HCT116 (cell line): ENCODE measurements at regions not wholly inside any gene's neighbourhood (a gene's known extent, or its start where the extent isn't known, plus 50 kb on each side); places are given as distances from the start of the nearest gene placed in this dataset.

Experiments
- ATAC-seq: fragments of 200-7000 bp; cut with Tn5 transposase; 2 replicates; pipeline ENCODE4 v1.9.1; 2020; ENCODE audit warnings: mild to moderate bottlenecking, moderate library complexity
- BruUV-seq: library from RNA; stranded (reverse); fragments of 400-500 nt; replicated peaks from 2 replicates; lab custom pipeline; 2021; lab: Mats Ljungman, UMichigan
- CTCF ChIA-PET: fragments of 300-600 bp; sonication (Branson Sonifier 250); formaldehyde crosslinking; loops from one replicate; lab custom pipeline; 2021; ENCODE audit warnings: antibody characterized with exemption; lab: Charles Lee
- POLR2A ChIA-PET: fragments of 300-600, 350-600 bp; sonication (Branson Sonifier 250); formaldehyde crosslinking; loops from one replicate; lab custom pipeline; 2021; ENCODE audit warnings: antibody characterized with exemption; lab: Charles Lee
- RAD21 ChIA-PET, 2 experiments: fragments of 300-600 bp; sonication (Branson Sonifier 250); formaldehyde crosslinking; loops; one replicate each; lab custom pipeline; 2023; ENCODE audit warnings: low total read pairs in 2 of 2; ENCODE audit not compliant: uncharacterized antibody in 2 of 2, unreplicated experiment in 2 of 2, low non-redundant PET in 1 of 2; lab: Charles Lee
- DNase-seq: peaks from one replicate; pipeline ENCODE4 v3.0.0-alpha.2; 2010; ENCODE audit warnings: low read depth, low spot score
- H2AFZ ChIP-seq: fragments of 200-600 bp; shearing (Covaris generic), sonication (generic); 2 replicates; pipeline ENCODE4 v1.6.1; 2017; ENCODE audit warnings: low read depth, mixed run types, mixed read lengths, antibody characterized with exemption, low read length; ENCODE audit not compliant: poor library complexity, severe bottlenecking
- H3K27ac ChIP-seq: 2 replicates; pipeline ENCODE4 v1.5.1; 2012; ENCODE audit warnings: low read depth, low read length
- H3K27me3 ChIP-seq: fragments of 200-600 bp; sonication (generic); 2 replicates; pipeline ENCODE4 v1.6.1; 2016; ENCODE audit warnings: mixed run types, low read length, mixed read lengths; ENCODE audit not compliant: insufficient read depth
- H3K36me3 ChIP-seq, 2 experiments: fragments of 200-500 bp in 1 of 2; fragments of 200-600 bp in 1 of 2; sonication (Bioruptor generic) in 1 of 2; sonication (generic) in 1 of 2; 2 replicates each; pipeline versions ENCODE4 v1.5.1 to v1.6.1; 2014 to 2016; ENCODE audit warnings: low read length in 2 of 2, inconsistent platforms in 1 of 2, mixed read lengths in 1 of 2, mixed run types in 1 of 2; ENCODE audit not compliant: insufficient read depth in 2 of 2, control insufficient read depth in 1 of 2
- H3K4me1 ChIP-seq, 2 experiments: fragments of 200-600 bp in 1 of 2; sonication (generic) in 1 of 2; 2 replicates each; pipeline versions ENCODE4 v1.5.1 to v1.6.1; 2012 to 2017; ENCODE audit warnings: low read length in 2 of 2, inconsistent platforms in 1 of 2, mild to moderate bottlenecking in 1 of 2, mixed read lengths in 1 of 2, mixed run types in 1 of 2, moderate library complexity in 1 of 2; ENCODE audit not compliant: insufficient read depth in 2 of 2, control insufficient read depth in 1 of 2
- H3K4me2 ChIP-seq: fragments of 200-600 bp; sonication (generic); 2 replicates; pipeline ENCODE4 v1.6.1; 2017; ENCODE audit warnings: mixed run types, low read length, mixed read lengths
- H3K4me3 ChIP-seq, 2 experiments: fragments of 200-600 bp in 1 of 2; sonication (generic) in 1 of 2; replicated peaks in 1 of 2; 2 replicates each; pipeline ENCODE4 v1.5.1; 2011 to 2016; ENCODE audit warnings: low read length in 2 of 2, control low read depth in 1 of 2, low read depth in 1 of 2, mild to moderate bottlenecking in 1 of 2, mixed read lengths in 1 of 2, mixed run types in 1 of 2
- H3K79me2 ChIP-seq: fragments of 200-600 bp; sonication (generic); 2 replicates; pipeline ENCODE4 v1.6.1; 2017; ENCODE audit warnings: mild to moderate bottlenecking, mixed run types, low read length, moderate library complexity, mixed read lengths; ENCODE audit not compliant: insufficient read depth
- H3K9ac ChIP-seq: fragments of 200-600 bp; sonication (generic); 2 replicates; pipeline ENCODE4 v1.6.1; 2016; ENCODE audit warnings: low read length, mixed read lengths
- H3K9me2 ChIP-seq: fragments of 200-600 bp; sonication (generic), shearing (Covaris generic); 2 replicates; pipeline ENCODE4 v1.6.1; 2017; ENCODE audit warnings: mixed run types, mild to moderate bottlenecking, moderate library complexity; ENCODE audit not compliant: insufficient read depth
- H3K9me3 ChIP-seq, 2 experiments: fragments of 200-500 bp in 1 of 2; fragments of 200-600 bp in 1 of 2; sonication (Bioruptor generic) in 1 of 2; sonication (generic) in 1 of 2; 2 replicates each; pipeline ENCODE4 v1.6.1; 2014 to 2017; ENCODE audit warnings: low read length in 2 of 2, mixed read lengths in 2 of 2, inconsistent platforms in 1 of 2, low read depth in 1 of 2, mild to moderate bottlenecking in 1 of 2, mixed run types in 1 of 2, moderate library complexity in 1 of 2; ENCODE audit not compliant: control insufficient read depth in 1 of 2, insufficient read depth in 1 of 2
- H4K20me1 ChIP-seq: fragments of 200-600 bp; sonication (generic), shearing (Covaris generic); 2 replicates; pipeline ENCODE4 v1.6.1; 2017; ENCODE audit warnings: mixed run types, mild to moderate bottlenecking, moderate library complexity; ENCODE audit not compliant: insufficient read depth
- ATF3 ChIP-seq: IDR thresholded peaks from 2 replicates; pipeline ENCODE4 v1.6.1; 2012
- CTCF ChIP-seq, 3 experiments: fragments of 200-600 bp in 1 of 3; sonication (generic) in 1 of 3; IDR thresholded peaks in 2 of 3; conservative IDR thresholded peaks in 1 of 3; 2 replicates each; pipeline ENCODE4 v1.5.1; 2012 to 2017; ENCODE audit warnings: low read depth in 2 of 3, low read length in 2 of 3, antibody characterized with exemption in 1 of 3, borderline replicate concordance in 1 of 3, control low read depth in 1 of 3, mild to moderate bottlenecking in 1 of 3, mixed read lengths in 1 of 3, mixed run types in 1 of 3, moderate library complexity in 1 of 3; ENCODE audit not compliant: insufficient read depth in 1 of 3
- EGR1 ChIP-seq: IDR thresholded peaks from 2 replicates; pipeline ENCODE4 v1.6.1; 2012; ENCODE audit warnings: low read depth
- POLR2A ChIP-seq: IDR thresholded peaks from 2 replicates; pipeline ENCODE4 v1.7.0; 2011; ENCODE audit warnings: borderline replicate concordance; ENCODE audit not compliant: insufficient read depth, insufficient read length; ENCODE audit errors: extremely low read depth
- POLR2AphosphoS5 ChIP-seq: IDR thresholded peaks from 2 replicates; pipeline ENCODE4 v1.6.1; 2011; ENCODE audit warnings: mild to moderate bottlenecking, low read depth, low read length, moderate library complexity
- RAD21 ChIP-seq: IDR thresholded peaks from 2 replicates; pipeline ENCODE4 v1.6.1; 2012; ENCODE audit warnings: low read depth, mild to moderate bottlenecking
- REST ChIP-seq: IDR thresholded peaks from 2 replicates; pipeline ENCODE4 v1.6.1; 2012; ENCODE audit warnings: low read depth
- SIN3A ChIP-seq: IDR thresholded peaks from 2 replicates; pipeline ENCODE4 v1.6.1; 2012; ENCODE audit warnings: low read depth
- SRF ChIP-seq: IDR thresholded peaks from 2 replicates; pipeline ENCODE4 v1.6.1; 2012; ENCODE audit warnings: low read depth
- intact Hi-C: fragments of 100-400 bp; cut with micrococcal nuclease; formaldehyde crosslinking; loops from 2 replicates; pipeline ENCODE4 v1.10.0; 2022

GRCh38 chr3:732326-732928, 360.4 kb upstream of the CNTN6 start:
- BruUV-seq: no TSS peak

More at GRCh38 chr3:732326-732928, 360.4 kb upstream of the CNTN6 start:
- H3K27ac ChIP-seq: no peak overlapping the region
- intact Hi-C loops: no loop called here
- H3K36me3 ChIP-seq: no peaks in the 10 kb centered on the region
- H2AFZ ChIP-seq: no peak overlapping the region
- no peaks in the 10 kb centered on the region for H3K4me1 ChIP-seq
- no peaks in the 10 kb centered on the region for H3K79me2 ChIP-seq
- ATAC-seq: no peak
- CTCF ChIA-PET: no interaction called here
- no peaks in the 10 kb centered on the region for H4K20me1 ChIP-seq
- H3K4me2 ChIP-seq: no peak overlapping the region
- POLR2A ChIA-PET: no interaction called here
- RAD21 ChIA-PET: no interaction called here
- DNase-seq: no peak
- H3K9me3 ChIP-seq: peaks cover 11 to 20% of the 10 kb centered on the region in 2 experiments; a peak in 2 of 4 replicates
- H3K4me3 ChIP-seq: no peak overlapping the region
- H3K27me3 ChIP-seq: no peaks in the 10 kb centered on the region
- no peaks in the 10 kb centered on the region for H3K9me2 ChIP-seq
- H3K9ac ChIP-seq: no peak overlapping the region
- TF ChIP-seq CTCF (IDR thresholded peaks at IDR 0.05 in 2 of 3, conservative IDR thresholded peaks at IDR 0.05 in 1 of 3; ENCODE audit: borderline replicate concordance in 1 of 3, insufficient read depth in 1 of 3, low read depth in 2 of 3, low read length in 2 of 3) (no peak), EGR1 (no peak), SIN3A (no peak), POLR2AphosphoS5 (no peak), ATF3 (no peak), SRF (no peak), POLR2A (no peak), REST (no peak), RAD21 (no peak)
